ENCODE measurements at regions not wholly inside any gene's neighbourhood (a gene's known extent, or its start where the extent isn't known, plus 50 kb on each side); places are given as distances from the start of the nearest gene placed in this dataset.

DNA sequence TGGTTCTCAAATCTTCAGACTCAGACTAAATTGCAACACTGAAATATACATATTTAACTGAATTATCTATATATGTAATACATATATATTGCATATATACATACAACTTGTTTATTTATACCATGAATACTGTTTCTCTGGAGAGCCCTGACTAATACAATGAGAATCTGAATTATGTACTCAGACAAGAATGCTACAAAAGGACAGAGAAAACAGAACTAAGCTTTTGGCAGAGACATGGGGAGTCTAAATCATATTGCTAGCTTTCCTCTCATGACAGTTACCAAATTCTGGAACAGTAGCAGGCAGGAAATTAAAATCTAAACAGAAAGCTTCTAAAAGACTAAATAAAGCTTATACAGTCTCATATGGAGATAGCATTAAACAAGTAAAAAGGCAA lies 142.4 kb upstream of the KCNMB2 start:
- no peak overlapping the region for H2AFZ ChIP-seq (ENCODE audit: low read length)
- no peak overlapping the region for H2BK15ac ChIP-seq (ENCODE audit: low read length)
- H3K56ac ChIP-seq (replicated peaks; ENCODE audit: insufficient read length, low read depth, low read length), result no peak overlapping the region
- H3K4me2 ChIP-seq (ENCODE audit: insufficient read depth in 1 of 2, low read depth in 2 of 2, low read length in 2 of 2), result no peak overlapping the region
- no peak overlapping the region for H2AK5ac ChIP-seq (ENCODE audit: low read depth, low read length)
- ChIA-PET CTCF (ENCODE audit: partially characterized antibody) (interaction anchor here (1.0 to 3.0 kb wide), 3 partner anchors 8 to 311 kb away, joined by 3 to 16 read pairs (median 6); no protein-coding TSS in a partner anchor), POLR2A (ENCODE audit: partially characterized antibody) (no interaction called here)
- no peaks in the 10 kb centered on the region for H3K79me2 ChIP-seq (ENCODE audit: control insufficient read depth in 1 of 2, insufficient read depth in 2 of 2, low read length in 2 of 2)
- H3K36me3 ChIP-seq (ENCODE audit: control insufficient read depth in 2 of 4, insufficient read depth in 4 of 4, low read length in 3 of 4), result no peaks in the 10 kb centered on the region
- no peak overlapping the region for H3K4me3 ChIP-seq (ENCODE audit: extremely low read depth in 1 of 4, insufficient read depth in 2 of 4, low read depth in 3 of 4, low read length in 4 of 4)
- DNase-seq (ENCODE audit: low read depth in 1 of 2, low spot score in 2 of 2), result no peak
- H3K9me3 ChIP-seq (ENCODE audit: insufficient read depth in 2 of 2, low read depth in 1 of 2, low read length in 1 of 2), result no peaks in the 10 kb centered on the region
- H3K14ac ChIP-seq (ENCODE audit: insufficient read length), result no peak overlapping the region
- no peaks in the 10 kb centered on the region for H3K79me1 ChIP-seq (ENCODE audit: low read depth, low read length)
- no peak overlapping the region for H2BK20ac ChIP-seq (ENCODE audit: low read length)
- H3K9ac ChIP-seq (replicated peaks in 1 of 4; ENCODE audit: extremely low read depth in 1 of 4, low read depth in 3 of 4, low read length in 3 of 4), result no peak overlapping the region
- no peak overlapping the region for H3K18ac ChIP-seq (ENCODE audit: extremely low read depth, low read length)
- no peak overlapping the region for H3K27ac ChIP-seq (ENCODE audit: low read depth, low read length)
- H4K20me1 ChIP-seq (replicated peaks in 1 of 2; ENCODE audit: control insufficient read depth in 1 of 2, insufficient read depth in 2 of 2, low read length in 2 of 2), result no peaks in the 10 kb centered on the region
- H3K4me1 ChIP-seq (replicated peaks in 1 of 4; ENCODE audit: control insufficient read depth in 3 of 4, insufficient read depth in 4 of 4, low read length in 3 of 4), result no peaks in the 10 kb centered on the region
- no peak overlapping the region for H3K23ac ChIP-seq (ENCODE audit: insufficient read length)
- no peak overlapping the region for H4K5ac ChIP-seq (ENCODE audit: insufficient read length, low read depth, low read length)
- H3K23me2 ChIP-seq (ENCODE audit: low read depth, low read length), result no peaks in the 10 kb centered on the region
- H2BK120ac ChIP-seq (replicated peaks; ENCODE audit: low read depth, low read length), result no peak overlapping the region
- H2BK5ac ChIP-seq (ENCODE audit: low read depth, low read length), result no peak overlapping the region
- no peak overlapping the region for H3K4ac ChIP-seq (replicated peaks; ENCODE audit: insufficient read length, low read depth, low read length)
- no peak for TF ChIP-seq KDM4A (IDR thresholded peaks at IDR 0.05; ENCODE audit: low read depth, low read length, severe bottlenecking)
- TF ChIP-seq, protein P1, sequence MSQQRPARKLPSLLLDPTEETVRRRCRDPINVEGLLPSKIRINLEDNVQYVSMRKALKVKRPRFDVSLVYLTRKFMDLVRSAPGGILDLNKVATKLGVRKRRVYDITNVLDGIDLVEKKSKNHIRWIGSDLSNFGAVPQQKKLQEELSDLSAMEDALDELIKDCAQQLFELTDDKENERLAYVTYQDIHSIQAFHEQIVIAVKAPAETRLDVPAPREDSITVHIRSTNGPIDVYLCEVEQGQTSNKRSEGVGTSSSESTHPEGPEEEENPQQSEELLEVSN (IDR thresholded peaks at IDR 0.05), result no peak
- no peak overlapping the region for H4K8ac ChIP-seq (ENCODE audit: extremely low read depth, insufficient read depth, low read length)
- no peaks in the 10 kb centered on the region for H3K27me3 ChIP-seq (replicated peaks in 1 of 4; ENCODE audit: control insufficient read depth in 3 of 4, extremely low read depth in 1 of 4, insufficient read depth in 3 of 4, low read length in 3 of 4)
- no peak overlapping the region for H2BK12ac ChIP-seq (ENCODE audit: low read depth, low read length)
- H4K91ac ChIP-seq (replicated peaks; ENCODE audit: insufficient read length, low read length), result no peak overlapping the region
- no peak for FAIRE-seq
